ENCODE measurements at regions not wholly inside any gene's neighbourhood (a gene's known extent, or its start where the extent isn't known, plus 50 kb on each side); places are given as distances from the start of the nearest gene placed in this dataset.

DNA sequence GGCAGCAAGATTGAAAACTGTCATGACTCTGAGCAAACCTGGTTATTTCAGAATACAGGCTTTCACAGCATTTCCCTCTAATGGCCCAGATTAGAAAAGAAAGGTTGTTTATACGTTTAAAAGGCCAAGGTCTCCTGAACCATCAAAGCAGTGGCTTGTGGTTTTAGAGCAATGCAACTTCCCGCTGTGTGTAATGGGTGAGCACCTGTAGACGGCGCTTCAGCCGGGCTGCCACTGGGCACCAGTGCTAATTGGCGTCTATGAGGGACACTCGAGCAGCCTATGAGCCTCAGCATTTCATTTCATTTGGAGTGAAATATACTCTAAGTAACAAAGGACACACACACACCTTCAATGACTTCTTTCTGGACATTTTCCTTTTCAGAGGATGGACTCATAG lies 671.0 kb upstream of the FZD8 start:
- TF ChIP-seq CHD2 (IDR thresholded peaks at IDR 0.05; ENCODE audit: low read length), result no peak
- no peak for TF ChIP-seq RAD21 (IDR thresholded peaks at IDR 0.05 in 1 of 2, conservative IDR thresholded peaks at IDR 0.05 in 1 of 2; ENCODE audit: low read depth in 2 of 2, low read length in 2 of 2)
- TF ChIP-seq, protein P1, sequence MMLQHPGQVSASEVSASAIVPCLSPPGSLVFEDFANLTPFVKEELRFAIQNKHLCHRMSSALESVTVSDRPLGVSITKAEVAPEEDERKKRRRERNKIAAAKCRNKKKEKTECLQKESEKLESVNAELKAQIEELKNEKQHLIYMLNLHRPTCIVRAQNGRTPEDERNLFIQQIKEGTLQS (IDR thresholded peaks at IDR 0.05; ENCODE audit: insufficient read depth, low read depth, low read length), result no peak
- TF ChIP-seq, protein P2, sequence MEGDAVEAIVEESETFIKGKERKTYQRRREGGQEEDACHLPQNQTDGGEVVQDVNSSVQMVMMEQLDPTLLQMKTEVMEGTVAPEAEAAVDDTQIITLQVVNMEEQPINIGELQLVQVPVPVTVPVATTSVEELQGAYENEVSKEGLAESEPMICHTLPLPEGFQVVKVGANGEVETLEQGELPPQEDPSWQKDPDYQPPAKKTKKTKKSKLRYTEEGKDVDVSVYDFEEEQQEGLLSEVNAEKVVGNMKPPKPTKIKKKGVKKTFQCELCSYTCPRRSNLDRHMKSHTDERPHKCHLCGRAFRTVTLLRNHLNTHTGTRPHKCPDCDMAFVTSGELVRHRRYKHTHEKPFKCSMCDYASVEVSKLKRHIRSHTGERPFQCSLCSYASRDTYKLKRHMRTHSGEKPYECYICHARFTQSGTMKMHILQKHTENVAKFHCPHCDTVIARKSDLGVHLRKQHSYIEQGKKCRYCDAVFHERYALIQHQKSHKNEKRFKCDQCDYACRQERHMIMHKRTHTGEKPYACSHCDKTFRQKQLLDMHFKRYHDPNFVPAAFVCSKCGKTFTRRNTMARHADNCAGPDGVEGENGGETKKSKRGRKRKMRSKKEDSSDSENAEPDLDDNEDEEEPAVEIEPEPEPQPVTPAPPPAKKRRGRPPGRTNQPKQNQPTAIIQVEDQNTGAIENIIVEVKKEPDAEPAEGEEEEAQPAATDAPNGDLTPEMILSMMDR (IDR thresholded peaks at IDR 0.05; ENCODE audit: control extremely low read depth in 1 of 3, insufficient read depth in 1 of 3, low read depth in 1 of 3, low read length in 3 of 3), result no peak
- no peak for TF ChIP-seq TAF1 (IDR thresholded peaks at IDR 0.05; ENCODE audit: low read depth, low read length)
- TF ChIP-seq KDM1A (IDR thresholded peaks at IDR 0.05; ENCODE audit: borderline replicate concordance, low read length), result no peak
- no peak for TF ChIP-seq CEBPB (IDR thresholded peaks at IDR 0.05; ENCODE audit: low read depth, low read length)
- TF ChIP-seq, protein P3, sequence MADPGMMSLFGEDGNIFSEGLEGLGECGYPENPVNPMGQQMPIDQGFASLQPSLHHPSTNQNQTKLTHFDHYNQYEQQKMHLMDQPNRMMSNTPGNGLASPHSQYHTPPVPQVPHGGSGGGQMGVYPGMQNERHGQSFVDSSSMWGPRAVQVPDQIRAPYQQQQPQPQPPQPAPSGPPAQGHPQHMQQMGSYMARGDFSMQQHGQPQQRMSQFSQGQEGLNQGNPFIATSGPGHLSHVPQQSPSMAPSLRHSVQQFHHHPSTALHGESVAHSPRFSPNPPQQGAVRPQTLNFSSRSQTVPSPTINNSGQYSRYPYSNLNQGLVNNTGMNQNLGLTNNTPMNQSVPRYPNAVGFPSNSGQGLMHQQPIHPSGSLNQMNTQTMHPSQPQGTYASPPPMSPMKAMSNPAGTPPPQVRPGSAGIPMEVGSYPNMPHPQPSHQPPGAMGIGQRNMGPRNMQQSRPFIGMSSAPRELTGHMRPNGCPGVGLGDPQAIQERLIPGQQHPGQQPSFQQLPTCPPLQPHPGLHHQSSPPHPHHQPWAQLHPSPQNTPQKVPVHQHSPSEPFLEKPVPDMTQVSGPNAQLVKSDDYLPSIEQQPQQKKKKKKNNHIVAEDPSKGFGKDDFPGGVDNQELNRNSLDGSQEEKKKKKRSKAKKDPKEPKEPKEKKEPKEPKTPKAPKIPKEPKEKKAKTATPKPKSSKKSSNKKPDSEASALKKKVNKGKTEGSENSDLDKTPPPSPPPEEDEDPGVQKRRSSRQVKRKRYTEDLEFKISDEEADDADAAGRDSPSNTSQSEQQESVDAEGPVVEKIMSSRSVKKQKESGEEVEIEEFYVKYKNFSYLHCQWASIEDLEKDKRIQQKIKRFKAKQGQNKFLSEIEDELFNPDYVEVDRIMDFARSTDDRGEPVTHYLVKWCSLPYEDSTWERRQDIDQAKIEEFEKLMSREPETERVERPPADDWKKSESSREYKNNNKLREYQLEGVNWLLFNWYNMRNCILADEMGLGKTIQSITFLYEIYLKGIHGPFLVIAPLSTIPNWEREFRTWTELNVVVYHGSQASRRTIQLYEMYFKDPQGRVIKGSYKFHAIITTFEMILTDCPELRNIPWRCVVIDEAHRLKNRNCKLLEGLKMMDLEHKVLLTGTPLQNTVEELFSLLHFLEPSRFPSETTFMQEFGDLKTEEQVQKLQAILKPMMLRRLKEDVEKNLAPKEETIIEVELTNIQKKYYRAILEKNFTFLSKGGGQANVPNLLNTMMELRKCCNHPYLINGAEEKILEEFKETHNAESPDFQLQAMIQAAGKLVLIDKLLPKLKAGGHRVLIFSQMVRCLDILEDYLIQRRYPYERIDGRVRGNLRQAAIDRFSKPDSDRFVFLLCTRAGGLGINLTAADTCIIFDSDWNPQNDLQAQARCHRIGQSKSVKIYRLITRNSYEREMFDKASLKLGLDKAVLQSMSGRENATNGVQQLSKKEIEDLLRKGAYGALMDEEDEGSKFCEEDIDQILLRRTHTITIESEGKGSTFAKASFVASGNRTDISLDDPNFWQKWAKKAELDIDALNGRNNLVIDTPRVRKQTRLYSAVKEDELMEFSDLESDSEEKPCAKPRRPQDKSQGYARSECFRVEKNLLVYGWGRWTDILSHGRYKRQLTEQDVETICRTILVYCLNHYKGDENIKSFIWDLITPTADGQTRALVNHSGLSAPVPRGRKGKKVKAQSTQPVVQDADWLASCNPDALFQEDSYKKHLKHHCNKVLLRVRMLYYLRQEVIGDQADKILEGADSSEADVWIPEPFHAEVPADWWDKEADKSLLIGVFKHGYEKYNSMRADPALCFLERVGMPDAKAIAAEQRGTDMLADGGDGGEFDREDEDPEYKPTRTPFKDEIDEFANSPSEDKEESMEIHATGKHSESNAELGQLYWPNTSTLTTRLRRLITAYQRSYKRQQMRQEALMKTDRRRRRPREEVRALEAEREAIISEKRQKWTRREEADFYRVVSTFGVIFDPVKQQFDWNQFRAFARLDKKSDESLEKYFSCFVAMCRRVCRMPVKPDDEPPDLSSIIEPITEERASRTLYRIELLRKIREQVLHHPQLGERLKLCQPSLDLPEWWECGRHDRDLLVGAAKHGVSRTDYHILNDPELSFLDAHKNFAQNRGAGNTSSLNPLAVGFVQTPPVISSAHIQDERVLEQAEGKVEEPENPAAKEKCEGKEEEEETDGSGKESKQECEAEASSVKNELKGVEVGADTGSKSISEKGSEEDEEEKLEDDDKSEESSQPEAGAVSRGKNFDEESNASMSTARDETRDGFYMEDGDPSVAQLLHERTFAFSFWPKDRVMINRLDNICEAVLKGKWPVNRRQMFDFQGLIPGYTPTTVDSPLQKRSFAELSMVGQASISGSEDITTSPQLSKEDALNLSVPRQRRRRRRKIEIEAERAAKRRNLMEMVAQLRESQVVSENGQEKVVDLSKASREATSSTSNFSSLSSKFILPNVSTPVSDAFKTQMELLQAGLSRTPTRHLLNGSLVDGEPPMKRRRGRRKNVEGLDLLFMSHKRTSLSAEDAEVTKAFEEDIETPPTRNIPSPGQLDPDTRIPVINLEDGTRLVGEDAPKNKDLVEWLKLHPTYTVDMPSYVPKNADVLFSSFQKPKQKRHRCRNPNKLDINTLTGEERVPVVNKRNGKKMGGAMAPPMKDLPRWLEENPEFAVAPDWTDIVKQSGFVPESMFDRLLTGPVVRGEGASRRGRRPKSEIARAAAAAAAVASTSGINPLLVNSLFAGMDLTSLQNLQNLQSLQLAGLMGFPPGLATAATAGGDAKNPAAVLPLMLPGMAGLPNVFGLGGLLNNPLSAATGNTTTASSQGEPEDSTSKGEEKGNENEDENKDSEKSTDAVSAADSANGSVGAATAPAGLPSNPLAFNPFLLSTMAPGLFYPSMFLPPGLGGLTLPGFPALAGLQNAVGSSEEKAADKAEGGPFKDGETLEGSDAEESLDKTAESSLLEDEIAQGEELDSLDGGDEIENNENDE (IDR thresholded peaks at IDR 0.05; ENCODE audit: insufficient replicate concordance, low read length), result no peak
- TF ChIP-seq, protein P4, sequence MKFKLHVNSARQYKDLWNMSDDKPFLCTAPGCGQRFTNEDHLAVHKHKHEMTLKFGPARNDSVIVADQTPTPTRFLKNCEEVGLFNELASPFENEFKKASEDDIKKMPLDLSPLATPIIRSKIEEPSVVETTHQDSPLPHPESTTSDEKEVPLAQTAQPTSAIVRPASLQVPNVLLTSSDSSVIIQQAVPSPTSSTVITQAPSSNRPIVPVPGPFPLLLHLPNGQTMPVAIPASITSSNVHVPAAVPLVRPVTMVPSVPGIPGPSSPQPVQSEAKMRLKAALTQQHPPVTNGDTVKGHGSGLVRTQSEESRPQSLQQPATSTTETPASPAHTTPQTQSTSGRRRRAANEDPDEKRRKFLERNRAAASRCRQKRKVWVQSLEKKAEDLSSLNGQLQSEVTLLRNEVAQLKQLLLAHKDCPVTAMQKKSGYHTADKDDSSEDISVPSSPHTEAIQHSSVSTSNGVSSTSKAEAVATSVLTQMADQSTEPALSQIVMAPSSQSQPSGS (IDR thresholded peaks at IDR 0.05; ENCODE audit: low read length), result no peak
- TF ChIP-seq EP300 (IDR thresholded peaks at IDR 0.05; ENCODE audit: borderline replicate concordance in 1 of 2, low read depth in 2 of 2, low read length in 2 of 2), result no peak
- no peak for TF ChIP-seq SUZ12 (IDR thresholded peaks at IDR 0.05; ENCODE audit: low read length)
